Hepatocyte (in vitro differentiated cells): ENCODE measurements at regions not wholly inside any gene's neighbourhood (a gene's known extent, or its start where the extent isn't known, plus 50 kb on each side); places are given as distances from the start of the nearest gene placed in this dataset.

Experiments
- EZH2 ChIP-seq: fragments of 200-600 bp; sonication (generic); IDR thresholded peaks from 2 replicates; pipeline ENCODE4 v1.6.1; 2016; ENCODE audit warnings: antibody characterized with exemption, mild to moderate bottlenecking, borderline replicate concordance
- TF ChIP-seq, protein P1 (sequence below): fragments of 200-600 bp; sonication (generic); IDR thresholded peaks from 2 replicates; pipeline ENCODE4 v1.5.1; 2016; ENCODE audit warnings: antibody characterized with exemption, mild to moderate bottlenecking; ENCODE audit not compliant: poor library complexity

DNA sequence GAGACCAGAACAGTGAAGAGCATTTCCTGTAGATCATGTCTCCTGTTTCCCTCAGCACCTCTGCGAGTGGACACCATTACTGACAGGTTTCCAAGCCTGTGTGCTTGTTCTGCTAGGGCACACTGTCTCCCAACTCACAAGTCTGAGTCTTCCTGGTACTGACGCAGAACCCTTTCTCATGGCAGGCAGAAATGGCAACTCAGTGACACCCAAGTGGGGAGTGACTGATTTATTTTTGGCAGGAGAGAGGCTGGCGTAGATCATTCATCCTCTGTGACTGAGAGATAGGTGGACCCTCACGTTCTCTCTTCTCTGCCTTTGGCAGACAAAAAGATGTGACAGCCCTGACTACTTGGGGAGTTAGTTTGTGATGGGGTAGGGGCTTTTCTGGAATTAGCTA is 183.4 kb downstream of the RFC3 start:
- no peak for TF ChIP-seq EZH2
- TF ChIP-seq, protein P1, sequence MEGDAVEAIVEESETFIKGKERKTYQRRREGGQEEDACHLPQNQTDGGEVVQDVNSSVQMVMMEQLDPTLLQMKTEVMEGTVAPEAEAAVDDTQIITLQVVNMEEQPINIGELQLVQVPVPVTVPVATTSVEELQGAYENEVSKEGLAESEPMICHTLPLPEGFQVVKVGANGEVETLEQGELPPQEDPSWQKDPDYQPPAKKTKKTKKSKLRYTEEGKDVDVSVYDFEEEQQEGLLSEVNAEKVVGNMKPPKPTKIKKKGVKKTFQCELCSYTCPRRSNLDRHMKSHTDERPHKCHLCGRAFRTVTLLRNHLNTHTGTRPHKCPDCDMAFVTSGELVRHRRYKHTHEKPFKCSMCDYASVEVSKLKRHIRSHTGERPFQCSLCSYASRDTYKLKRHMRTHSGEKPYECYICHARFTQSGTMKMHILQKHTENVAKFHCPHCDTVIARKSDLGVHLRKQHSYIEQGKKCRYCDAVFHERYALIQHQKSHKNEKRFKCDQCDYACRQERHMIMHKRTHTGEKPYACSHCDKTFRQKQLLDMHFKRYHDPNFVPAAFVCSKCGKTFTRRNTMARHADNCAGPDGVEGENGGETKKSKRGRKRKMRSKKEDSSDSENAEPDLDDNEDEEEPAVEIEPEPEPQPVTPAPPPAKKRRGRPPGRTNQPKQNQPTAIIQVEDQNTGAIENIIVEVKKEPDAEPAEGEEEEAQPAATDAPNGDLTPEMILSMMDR = no peak
